Activated naive CD4-positive, alpha-beta T cell treated with anti-CD3 and anti-CD28 coated beads, Interleukin-2, amount 10 ng/mL, durations not matched to agents 7 days and 5 days (primary cell): ENCODE measurements at regions not wholly inside any gene's neighbourhood (a gene's known extent, or its start where the extent isn't known, plus 50 kb on each side); places are given as distances from the start of the nearest gene placed in this dataset.

Experiments used
- CTCF ChIA-PET: fragments of 350-600 bp; sonication (Branson Sonifier 250); formaldehyde crosslinking; loops from one replicate; lab custom pipeline; 2021; ENCODE audit warnings: antibody characterized with exemption; lab: Charles Lee
- DNase-seq: peaks from one replicate; pipeline ENCODE4 v3.0.0-alpha.2; 2020
- H3K27ac Mint-ChIP-seq: one replicate; pipeline ENCODE4 v1.8.0; 2021; ENCODE audit warnings: mild to moderate bottlenecking, moderate library complexity, mixed read lengths
- H3K27me3 Mint-ChIP-seq: one replicate; pipeline ENCODE4 v1.8.0; 2021; ENCODE audit warnings: mild to moderate bottlenecking, mixed read lengths
- H3K36me3 Mint-ChIP-seq: one replicate; pipeline ENCODE4 v1.8.0; 2021; ENCODE audit warnings: mixed read lengths
- H3K4me1 Mint-ChIP-seq: one replicate; pipeline ENCODE4 v1.8.0; 2021; ENCODE audit warnings: mixed read lengths
- H3K4me3 Mint-ChIP-seq: one replicate; pipeline ENCODE4 v1.8.0; 2021; ENCODE audit warnings: mild to moderate bottlenecking, moderate library complexity, mixed read lengths
- H3K9me3 Mint-ChIP-seq: one replicate; pipeline ENCODE4 v1.8.0; 2021; ENCODE audit warnings: mixed read lengths

DNA sequence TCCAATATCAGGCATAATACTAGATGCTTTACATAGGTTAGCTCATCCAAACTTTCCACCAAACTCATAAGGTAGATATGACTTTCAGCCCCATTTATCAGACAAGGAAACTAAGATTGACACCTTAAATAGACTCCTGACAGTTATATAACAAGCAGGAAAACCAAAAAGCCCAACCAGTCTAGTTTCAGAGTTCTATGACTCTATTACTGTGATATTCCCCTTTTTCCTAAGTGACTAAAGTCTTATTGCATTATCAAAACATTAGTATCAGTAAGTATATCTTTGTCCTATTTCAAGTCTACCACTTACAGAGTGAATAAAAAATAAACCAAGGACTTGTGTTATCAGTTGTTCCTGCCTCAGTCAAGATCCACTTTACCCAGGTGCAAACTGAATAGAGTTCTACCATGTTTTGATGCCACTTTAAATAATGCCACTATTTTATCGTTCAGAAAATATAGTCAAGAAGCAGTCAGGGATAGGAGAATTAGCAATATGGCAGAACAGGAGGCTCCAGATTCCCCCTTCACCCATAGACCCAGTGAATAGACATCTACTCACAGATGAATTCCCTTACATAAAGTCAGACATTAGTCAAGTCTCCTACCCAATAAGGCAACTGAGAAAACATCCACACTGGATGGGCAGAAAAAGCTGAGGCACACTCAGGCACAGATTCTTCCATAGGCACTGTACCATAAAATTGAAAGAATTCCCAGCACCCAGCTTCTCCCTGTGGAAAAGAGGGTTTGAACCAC lies 74.1 kb downstream of the CRPPA start:
- H3K27me3 Mint-ChIP-seq: no peaks in the 10 kb centered on the region
- no peaks in the 10 kb centered on the region for H3K4me1 Mint-ChIP-seq
- DNase-seq: no peak
- CTCF ChIA-PET: no interaction called here
- peaks cover 11% of the 10 kb centered on the region for H3K9me3 Mint-ChIP-seq
- no peaks in the 10 kb centered on the region for H3K36me3 Mint-ChIP-seq
- H3K27ac Mint-ChIP-seq: no peak overlapping the region
- H3K4me3 Mint-ChIP-seq: no peak overlapping the region

DNA sequence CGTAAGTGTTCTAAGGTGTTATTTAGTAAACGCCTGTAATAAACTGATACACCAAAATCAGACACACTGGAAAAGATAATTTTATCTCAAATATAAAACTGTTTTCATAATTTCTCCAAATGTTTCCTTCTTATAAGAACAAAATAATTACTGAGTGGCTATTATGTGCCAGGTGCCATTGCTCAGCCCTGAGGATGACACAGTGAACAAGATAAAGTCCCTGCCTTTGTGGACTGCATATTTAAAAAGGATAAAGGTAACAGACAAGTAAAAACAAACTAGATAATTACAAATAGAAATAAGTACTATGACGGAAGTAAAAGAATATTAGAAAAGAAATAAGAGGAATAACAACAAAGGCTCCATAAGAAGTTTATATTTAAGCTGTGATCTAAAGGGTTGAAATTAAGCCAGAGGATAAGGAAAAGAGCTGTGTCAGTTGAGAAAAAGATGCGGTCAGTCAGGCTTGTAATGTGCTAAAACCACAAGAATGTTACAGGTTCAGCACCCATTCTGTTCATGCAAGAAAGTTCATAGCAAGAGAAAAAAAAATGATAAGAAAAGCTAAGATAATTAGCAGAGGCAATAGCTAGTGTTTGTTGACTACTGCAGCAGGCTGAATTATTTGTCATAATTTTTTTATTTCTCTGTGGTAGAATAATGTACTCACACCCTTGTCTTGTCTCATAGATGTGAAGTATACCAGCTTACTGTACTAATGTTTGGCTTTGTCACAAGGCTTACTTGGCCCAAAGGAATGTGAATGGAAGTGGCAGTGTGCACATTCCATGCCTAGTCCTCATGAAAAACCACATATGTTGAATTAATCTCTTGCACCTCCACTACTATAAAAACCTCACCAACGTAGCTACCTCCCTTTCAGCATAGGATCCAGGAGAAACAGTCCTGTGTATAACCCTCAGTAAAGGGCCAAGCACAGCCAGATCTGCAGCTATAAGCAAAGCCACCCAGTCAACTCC lies 75.1 kb downstream of the CRPPA start:
- Mint-ChIP-seq H3K27me3 (no peaks in the 10 kb centered on the region), H3K27ac (no peak overlapping the region), H3K36me3 (no peaks in the 10 kb centered on the region), H3K4me3 (no peak overlapping the region), H3K4me1 (no peaks in the 10 kb centered on the region), H3K9me3 (peaks cover 11% of the 10 kb centered on the region)
- CTCF ChIA-PET: no interaction called here
- DNase-seq: no peak

DNA sequence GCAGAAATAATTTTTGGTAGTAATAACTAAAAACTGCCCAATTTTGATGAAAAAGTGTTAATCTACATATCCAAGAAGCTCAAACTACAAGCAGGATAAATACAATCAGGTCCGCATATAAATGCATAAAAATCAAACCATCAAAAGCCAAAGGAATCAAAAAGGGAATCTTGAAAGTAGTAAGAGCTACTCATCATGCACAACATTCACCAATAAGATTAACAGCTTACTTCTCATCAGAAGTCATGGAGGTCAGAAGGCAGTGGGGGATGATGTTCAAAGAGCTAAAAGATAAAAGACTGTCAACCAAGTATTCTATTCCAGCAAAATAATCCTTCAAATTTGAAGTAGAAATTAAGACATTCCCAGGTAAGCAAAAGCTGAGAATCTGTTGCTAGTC lies 76.4 kb downstream of the CRPPA start:
- DNase-seq: no peak
- H3K9me3 Mint-ChIP-seq: peaks cover 12% of the 10 kb centered on the region
- no peaks in the 10 kb centered on the region for H3K27me3 Mint-ChIP-seq
- H3K27ac Mint-ChIP-seq: no peak overlapping the region
- no peaks in the 10 kb centered on the region for H3K4me1 Mint-ChIP-seq
- CTCF ChIA-PET: no interaction called here
- H3K4me3 Mint-ChIP-seq: no peak overlapping the region
- H3K36me3 Mint-ChIP-seq: no peaks in the 10 kb centered on the region

DNA sequence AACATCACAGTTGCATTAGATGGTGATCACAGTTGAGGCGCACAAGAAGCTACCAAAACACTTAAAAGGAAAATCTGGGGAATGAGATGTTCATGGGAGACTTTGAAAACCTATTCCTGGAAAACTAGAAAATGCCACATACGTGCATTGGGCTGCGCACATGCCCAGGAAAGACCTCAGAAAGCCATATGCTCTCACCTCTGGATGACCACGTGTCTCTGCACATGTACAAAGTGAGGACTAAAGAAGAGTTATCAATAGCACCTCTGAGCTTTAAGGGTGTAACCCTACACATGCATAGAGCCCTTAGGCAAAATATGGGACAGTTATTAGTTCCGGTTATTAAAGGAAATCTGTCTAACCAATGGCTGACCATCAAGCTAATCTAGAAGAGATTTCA lies 77.7 kb downstream of the CRPPA start:
- no peak for DNase-seq
- Mint-ChIP-seq H3K27me3 (no peaks in the 10 kb centered on the region), H3K36me3 (no peaks in the 10 kb centered on the region), H3K4me3 (no peak overlapping the region), H3K27ac (no peak overlapping the region), H3K9me3 (peaks cover 5% of the 10 kb centered on the region), H3K4me1 (no peaks in the 10 kb centered on the region)
- CTCF ChIA-PET: no interaction called here

DNA sequence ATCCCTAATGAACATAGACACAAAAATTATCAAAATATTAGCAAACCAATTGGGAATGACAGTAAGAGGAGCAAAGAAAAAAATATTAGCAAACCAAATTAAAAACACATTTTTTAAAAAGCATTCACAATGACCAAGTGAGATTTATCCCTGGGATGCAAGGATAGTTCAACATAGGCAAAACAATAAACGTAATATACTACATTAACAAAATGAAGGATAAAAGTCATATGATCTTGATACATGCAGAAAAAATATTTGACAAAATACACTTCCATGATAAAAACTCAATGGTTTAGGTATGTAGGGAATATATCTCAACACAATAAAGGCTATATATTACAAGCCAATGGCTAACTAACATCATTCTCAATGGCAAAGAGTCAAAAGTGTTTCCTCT lies 83.3 kb downstream of the CRPPA start:
- CTCF ChIA-PET: no interaction called here
- no peaks in the 10 kb centered on the region for H3K4me1 Mint-ChIP-seq
- no peaks in the 10 kb centered on the region for H3K36me3 Mint-ChIP-seq
- no peak overlapping the region for H3K4me3 Mint-ChIP-seq
- peaks cover 2% of the 10 kb centered on the region for H3K9me3 Mint-ChIP-seq
- no peak overlapping the region for H3K27ac Mint-ChIP-seq
- no peak for DNase-seq
- H3K27me3 Mint-ChIP-seq: no peaks in the 10 kb centered on the region

DNA sequence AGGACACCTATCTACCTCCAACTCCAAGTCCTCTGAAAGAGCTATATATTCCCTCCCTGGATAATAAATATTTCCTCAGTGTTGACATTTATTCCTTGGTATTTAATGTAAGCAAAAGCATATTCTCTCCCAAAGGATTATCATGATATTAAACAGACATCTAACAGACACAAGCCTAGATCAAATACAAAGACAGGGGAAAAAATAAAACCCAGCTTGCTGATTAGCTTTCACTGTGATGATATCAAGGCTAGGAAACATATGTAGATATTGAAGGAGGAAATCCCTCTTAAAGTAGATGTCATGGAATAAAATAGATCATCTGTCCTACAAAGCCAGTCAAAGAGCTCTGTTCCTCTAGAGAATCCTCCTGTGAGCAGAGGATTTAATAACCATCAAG lies 95.2 kb downstream of the CRPPA start:
- Mint-ChIP-seq H3K27me3 (no peaks in the 10 kb centered on the region), H3K9me3 (no peaks in the 10 kb centered on the region), H3K4me1 (no peaks in the 10 kb centered on the region), H3K36me3 (no peaks in the 10 kb centered on the region), H3K4me3 (no peak overlapping the region), H3K27ac (no peak overlapping the region)
- no peak for DNase-seq
- CTCF ChIA-PET: no interaction called here

DNA sequence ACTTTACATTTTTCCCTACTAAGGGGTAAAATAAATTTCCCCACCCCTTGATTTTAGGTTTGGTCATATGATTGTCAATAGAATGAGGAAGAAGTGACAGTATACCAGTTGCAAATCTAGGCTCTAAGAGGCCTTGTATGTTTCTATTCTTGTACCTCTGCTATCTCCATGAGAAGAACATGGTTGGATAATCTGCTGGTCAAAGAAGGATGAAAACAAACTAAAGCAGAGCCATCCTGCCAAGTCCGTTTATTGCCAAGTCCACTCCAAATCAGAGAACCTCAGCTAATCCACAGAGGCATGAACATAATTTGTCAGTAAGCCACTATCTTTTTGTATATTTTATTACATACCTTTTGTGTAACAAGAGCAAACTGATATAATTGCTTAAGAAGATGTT lies 98.0 kb downstream of the CRPPA start:
- H3K27me3 Mint-ChIP-seq: no peaks in the 10 kb centered on the region
- H3K36me3 Mint-ChIP-seq: no peaks in the 10 kb centered on the region
- DNase-seq: no peak
- CTCF ChIA-PET: no interaction called here
- H3K4me3 Mint-ChIP-seq: no peak overlapping the region
- H3K4me1 Mint-ChIP-seq: no peaks in the 10 kb centered on the region
- no peaks in the 10 kb centered on the region for H3K9me3 Mint-ChIP-seq
- no peak overlapping the region for H3K27ac Mint-ChIP-seq

DNA sequence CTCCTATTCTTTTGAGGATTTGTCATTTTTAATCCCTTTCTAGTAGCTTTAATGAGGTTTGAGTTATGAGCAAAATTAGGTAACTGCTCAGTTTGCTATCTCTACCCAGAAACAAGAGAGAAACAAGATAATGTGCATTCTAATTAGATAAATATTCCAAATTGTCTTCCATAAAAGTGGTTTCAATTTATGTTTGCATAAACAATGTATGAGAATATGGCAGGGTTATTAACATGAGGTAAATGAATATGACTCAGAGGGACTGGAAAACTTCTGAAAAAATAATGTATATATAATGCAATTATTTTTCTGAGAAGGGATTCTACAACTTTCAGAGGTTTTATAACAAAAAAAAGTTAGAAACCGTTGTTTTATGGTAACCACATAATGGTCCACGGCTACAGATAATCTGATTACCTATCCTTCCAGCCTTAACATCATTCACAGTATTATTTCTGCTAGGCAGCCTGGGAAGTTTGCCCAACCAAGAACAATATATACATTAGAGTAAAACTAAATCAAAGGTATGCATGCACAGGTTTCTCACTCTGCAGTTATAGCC lies 101.2 kb downstream of the CRPPA start:
- Mint-ChIP-seq H3K27me3 (no peaks in the 10 kb centered on the region), H3K36me3 (no peaks in the 10 kb centered on the region), H3K9me3 (no peaks in the 10 kb centered on the region), H3K4me3 (no peak overlapping the region), H3K27ac (no peak overlapping the region), H3K4me1 (no peaks in the 10 kb centered on the region)
- CTCF ChIA-PET: no interaction called here
- no peak for DNase-seq

DNA sequence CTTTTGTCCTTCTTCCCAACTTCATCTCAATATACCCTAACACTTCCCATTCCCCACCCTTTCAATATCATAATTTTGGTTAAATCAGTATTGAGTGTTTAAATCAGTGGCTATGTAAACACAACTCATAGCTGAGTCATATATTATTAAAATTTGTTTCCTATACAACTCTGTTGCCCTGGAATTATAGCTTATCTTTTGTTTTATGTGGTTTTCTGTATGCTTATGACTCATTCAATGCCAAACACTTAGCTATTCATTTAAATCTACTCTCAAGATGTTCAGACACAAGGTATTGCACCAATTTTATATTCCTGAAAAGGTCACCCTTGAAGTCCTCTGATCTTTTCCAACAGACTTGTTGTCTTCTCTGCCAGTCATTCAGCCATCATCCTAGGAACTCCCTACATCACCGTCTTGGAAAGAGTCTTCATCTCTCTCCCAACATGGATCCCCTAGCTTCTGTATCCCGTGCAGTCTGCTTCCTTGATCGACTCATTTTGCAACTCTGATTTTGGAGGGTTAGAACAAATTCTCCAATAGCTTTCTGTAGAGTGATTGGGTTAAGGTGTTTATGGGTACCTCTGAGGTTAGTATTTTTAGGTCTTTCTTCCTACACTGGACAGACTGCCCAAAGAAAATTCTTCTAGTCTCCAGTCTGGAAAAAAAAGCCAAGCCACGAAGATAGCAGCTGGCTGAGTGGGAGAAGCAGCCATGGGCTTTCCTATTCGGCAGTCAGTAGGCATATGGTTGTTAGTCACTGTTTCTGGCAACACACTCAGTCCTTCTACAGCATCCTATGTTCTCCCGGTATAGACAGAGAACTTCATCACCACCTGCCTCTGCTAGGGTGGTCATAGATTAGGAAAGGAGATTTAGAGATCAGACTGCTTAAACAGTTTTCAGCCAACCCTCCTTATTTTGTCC lies 102.1 kb downstream of the CRPPA start:
- Mint-ChIP-seq H3K27ac (no peak overlapping the region), H3K27me3 (no peaks in the 10 kb centered on the region), H3K36me3 (no peaks in the 10 kb centered on the region), H3K4me1 (no peaks in the 10 kb centered on the region), H3K4me3 (no peak overlapping the region), H3K9me3 (no peaks in the 10 kb centered on the region)
- no peak for DNase-seq
- CTCF ChIA-PET: no interaction called here

DNA sequence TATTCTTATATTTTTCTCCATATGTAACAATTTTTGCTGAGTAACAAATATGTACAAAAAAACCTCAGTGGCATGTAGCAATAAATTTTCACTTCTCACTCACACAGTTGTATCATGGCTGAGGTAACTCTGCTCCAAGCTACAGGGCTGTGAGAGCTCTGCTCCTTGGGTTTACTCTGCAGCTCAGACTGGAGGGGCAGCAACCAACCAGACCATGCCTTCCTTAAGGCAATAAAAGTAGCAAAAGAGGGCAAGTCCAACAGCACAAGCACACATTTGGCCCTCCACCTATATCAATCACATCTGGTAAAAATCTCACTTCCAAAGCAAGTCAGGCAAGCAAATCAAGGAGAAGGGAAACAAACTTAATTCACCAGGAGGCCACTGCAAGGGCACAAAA lies 102.9 kb downstream of the CRPPA start:
- no peak overlapping the region for H3K27ac Mint-ChIP-seq
- CTCF ChIA-PET: no interaction called here
- H3K27me3 Mint-ChIP-seq: no peaks in the 10 kb centered on the region
- H3K4me1 Mint-ChIP-seq: no peaks in the 10 kb centered on the region
- H3K36me3 Mint-ChIP-seq: no peaks in the 10 kb centered on the region
- H3K4me3 Mint-ChIP-seq: no peak overlapping the region
- no peaks in the 10 kb centered on the region for H3K9me3 Mint-ChIP-seq
- DNase-seq: no peak

DNA sequence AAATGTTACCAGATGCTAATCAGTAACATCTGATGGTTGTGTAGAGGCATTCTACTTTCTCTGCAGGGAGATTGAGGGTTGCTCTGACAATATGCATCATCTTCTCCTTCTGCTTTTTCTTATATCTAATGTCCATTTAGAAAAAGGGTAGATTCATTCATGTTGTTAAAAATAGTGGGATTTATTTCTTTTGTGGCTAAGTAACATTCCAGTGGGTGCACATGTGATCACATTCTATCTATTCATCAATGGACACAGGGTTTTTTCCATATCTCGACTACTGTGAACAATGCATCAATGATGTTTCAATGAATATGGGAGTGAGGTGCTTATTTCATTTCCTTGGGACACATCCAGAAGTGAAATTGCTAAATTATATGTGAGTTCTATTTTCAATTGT lies 103.9 kb downstream of the CRPPA start:
- no peaks in the 10 kb centered on the region for H3K4me1 Mint-ChIP-seq
- H3K4me3 Mint-ChIP-seq: no peak overlapping the region
- no peak for DNase-seq

DNA sequence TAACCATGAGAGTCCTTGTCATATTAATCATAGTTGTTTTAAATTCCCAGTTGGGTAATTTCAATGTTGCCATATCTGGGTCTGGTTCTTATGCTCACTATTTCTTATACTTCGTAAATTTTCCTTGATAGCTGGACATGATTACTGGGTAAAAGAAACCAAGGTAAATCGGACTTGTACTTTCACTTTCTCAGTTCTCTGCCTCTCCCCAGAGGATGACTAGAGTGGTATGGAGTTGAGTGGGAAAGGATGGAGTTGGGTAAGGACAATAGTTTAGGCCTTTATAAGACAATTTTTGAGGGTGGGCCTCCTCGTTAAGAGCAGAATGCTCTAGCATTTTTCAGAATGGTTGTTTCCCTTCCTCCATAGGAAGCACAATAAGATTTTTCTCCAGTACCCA lies 106.1 kb downstream of the CRPPA start:
- no peaks in the 10 kb centered on the region for H3K36me3 Mint-ChIP-seq
- no peaks in the 10 kb centered on the region for H3K27me3 Mint-ChIP-seq
- no peaks in the 10 kb centered on the region for H3K9me3 Mint-ChIP-seq
- no peak overlapping the region for H3K4me3 Mint-ChIP-seq
- H3K27ac Mint-ChIP-seq: no peak overlapping the region
- CTCF ChIA-PET: interaction anchor here (0.6 kb wide), 1 partner anchor 860 kb away, joined by 3 read pairs; no protein-coding TSS in a partner anchor
- no peaks in the 10 kb centered on the region for H3K4me1 Mint-ChIP-seq
- no peak for DNase-seq

More for the DNA sequence above, 103.9 kb downstream of the CRPPA start:
- Mint-ChIP-seq H3K36me3 (no peaks in the 10 kb centered on the region), H3K27ac (no peak overlapping the region), H3K27me3 (no peaks in the 10 kb centered on the region), H3K9me3 (no peaks in the 10 kb centered on the region)
- CTCF ChIA-PET: no interaction called here

DNA sequence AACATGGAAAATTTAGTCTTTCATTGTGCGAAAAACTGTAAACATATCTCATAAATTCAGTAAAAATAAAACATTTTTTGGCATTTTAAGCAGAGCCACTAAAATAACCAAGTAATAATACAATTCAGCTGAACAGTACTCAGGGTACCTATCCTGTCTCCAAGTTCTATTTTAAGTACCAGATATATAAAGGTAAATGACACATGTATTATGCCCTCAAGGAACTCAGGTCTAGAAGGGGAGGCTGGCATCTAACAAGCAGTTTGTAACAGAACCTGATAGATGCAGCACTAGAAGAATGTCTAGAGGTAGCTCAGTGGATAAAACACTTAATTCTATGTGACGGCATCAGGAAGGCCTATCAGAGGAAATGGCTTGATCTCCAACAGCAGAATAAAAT lies 112.2 kb downstream of the CRPPA start:
- Mint-ChIP-seq H3K9me3 (no peaks in the 10 kb centered on the region), H3K36me3 (no peaks in the 10 kb centered on the region), H3K4me1 (no peaks in the 10 kb centered on the region), H3K27ac (no peak overlapping the region), H3K27me3 (no peaks in the 10 kb centered on the region), H3K4me3 (no peak overlapping the region)
- CTCF ChIA-PET: interaction anchor here (0.7 kb wide), 2 partner anchors 12 to 245 kb away, joined by 3 read pairs; no protein-coding TSS in a partner anchor
- no peak for DNase-seq

DNA sequence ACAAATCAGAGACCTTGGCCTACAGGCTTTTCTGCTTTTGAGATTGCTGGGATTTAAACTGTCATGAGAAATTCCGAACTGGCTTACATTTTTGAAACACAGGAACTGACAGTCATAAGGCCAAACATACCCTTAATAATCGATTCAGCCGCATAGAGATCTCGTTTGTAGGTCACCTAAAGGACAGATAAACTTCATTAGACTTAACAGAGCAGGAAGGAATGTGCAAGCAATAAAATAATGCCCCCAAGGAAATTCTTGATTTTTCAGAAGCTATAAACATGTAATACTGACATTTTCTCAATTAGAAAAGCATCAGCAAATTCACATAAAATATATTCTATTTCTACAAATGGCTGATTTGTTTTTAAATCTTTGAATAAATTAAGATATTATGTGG lies 120.0 kb downstream of the CRPPA start:
- CTCF ChIA-PET: no interaction called here
- Mint-ChIP-seq H3K9me3 (no peaks in the 10 kb centered on the region), H3K27ac (no peak overlapping the region), H3K4me1 (no peaks in the 10 kb centered on the region), H3K36me3 (no peaks in the 10 kb centered on the region), H3K4me3 (no peak overlapping the region), H3K27me3 (no peaks in the 10 kb centered on the region)
- DNase-seq: no peak
